IPS DF 4.7 (cell line): ENCODE measurements at regions not wholly inside any gene's neighbourhood (a gene's known extent, or its start where the extent isn't known, plus 50 kb on each side); places are given as distances from the start of the nearest gene placed in this dataset.

Source experiments
- DNase-seq: peaks from one replicate; pipeline ENCODE4 v3.0.0-alpha.2; 2013; ENCODE audit warnings: low spot score; ENCODE audit errors: extremely low read depth

DNA sequence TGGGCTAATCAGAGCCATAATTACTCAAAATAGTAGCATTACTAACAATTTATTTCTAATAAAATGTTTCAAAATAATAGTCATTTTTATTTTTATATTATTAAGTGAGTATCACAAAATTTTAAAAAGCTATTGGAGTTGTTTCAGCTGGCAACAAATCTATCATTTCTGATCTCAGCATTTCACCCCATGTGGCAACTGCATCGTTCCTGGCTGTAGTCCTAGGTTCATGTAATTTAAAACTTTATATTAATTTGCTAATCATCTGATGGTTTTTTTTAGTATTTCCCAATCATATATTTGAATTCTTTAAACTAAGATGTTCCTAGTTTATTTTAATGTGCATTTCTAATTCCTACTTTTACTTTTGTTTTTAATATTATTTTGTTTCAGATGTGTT, 293.0 kb upstream of the AKR1E2 start:
- DNase-seq: no peak

DNA sequence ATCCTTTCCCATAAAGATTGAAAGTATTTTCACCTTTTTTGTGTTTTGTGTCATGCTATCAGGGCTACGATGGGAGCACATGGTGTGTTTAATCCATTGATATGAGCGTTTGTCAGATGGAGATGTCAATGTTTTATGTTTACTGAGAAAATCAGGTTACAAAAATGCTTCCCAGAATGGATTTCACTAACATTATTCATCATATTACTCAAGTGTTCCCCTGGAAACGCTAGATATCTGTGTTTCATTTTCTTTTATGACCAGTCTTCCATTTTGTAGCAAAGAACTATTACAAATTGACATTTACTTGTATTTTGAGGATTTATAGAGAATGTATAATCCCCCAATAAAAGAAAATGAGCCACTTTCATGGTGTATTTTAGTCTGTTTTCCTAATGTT, 293.5 kb upstream of the AKR1E2 start:
- DNase-seq: no peak

DNA sequence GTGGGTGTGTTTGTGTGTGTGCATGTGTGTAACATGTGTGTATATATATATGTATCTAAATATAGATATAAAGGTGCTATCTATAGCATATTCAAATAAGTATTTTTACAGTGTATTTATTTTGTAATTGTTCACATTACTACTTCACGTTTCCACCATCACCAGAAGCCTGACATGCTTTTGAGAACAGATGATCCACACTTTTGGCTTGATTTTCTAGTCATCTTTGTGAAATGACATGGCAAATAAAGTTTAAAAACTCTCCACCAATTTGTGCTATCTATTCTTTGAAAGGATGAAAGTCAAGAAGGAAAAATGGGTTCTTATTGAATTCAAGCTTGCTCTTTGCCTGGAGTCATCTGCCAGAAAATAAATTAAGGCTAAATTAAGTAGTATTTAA, 294.0 kb upstream of the AKR1E2 start:
- DNase-seq: no peak

DNA sequence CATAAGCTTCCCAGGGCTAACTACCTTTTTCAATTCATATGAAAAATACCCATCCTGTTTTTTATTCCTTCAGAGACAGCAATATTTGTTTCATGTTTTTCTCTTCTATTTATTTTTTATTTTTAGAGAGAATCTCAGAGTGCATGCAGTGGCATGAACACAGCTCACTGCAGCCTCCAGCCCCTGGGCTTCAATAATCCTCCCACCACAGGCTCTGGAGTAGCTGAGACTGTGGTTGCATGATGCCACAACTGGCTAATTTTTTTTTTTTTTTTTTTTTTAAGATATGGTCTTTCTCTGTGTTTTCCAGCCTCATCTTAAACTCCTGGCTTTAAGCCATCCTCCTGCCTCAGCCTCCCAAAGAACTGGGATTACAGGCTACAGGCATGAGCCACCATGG, 296.7 kb upstream of the AKR1E2 start:
- no peak for DNase-seq

DNA sequence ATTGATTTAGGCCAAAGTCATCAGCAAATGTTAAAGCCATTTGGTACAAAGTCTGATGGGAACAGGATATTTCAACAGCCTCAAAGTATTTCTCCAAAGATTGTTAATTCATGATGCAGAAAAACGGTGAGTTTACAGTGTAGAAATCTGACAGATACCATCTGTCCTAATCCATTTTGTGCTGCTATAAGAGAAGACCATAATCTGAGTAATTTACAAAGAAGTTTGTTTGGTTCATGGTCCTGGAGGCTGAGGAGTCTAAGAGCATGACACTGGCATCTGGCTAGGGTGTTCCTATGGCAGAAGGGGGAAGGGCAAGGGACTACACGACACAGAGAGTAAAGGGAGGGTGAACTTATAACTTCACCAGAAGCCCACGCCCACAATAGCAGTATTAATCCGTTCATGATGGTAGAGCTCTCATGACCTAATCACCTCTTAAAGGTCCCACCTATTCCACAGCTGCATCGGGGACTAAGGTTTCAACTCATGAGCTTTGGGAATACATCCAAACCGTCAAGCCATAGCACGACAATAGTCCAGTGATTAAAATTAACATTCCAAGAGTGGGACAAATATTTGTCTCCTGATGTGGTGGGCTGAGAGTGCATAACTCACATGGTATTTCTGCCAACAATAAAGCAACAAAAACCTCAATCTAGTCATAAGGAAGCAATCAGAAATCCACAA, 298.6 kb upstream of the AKR1E2 start:
- no peak for DNase-seq

DNA sequence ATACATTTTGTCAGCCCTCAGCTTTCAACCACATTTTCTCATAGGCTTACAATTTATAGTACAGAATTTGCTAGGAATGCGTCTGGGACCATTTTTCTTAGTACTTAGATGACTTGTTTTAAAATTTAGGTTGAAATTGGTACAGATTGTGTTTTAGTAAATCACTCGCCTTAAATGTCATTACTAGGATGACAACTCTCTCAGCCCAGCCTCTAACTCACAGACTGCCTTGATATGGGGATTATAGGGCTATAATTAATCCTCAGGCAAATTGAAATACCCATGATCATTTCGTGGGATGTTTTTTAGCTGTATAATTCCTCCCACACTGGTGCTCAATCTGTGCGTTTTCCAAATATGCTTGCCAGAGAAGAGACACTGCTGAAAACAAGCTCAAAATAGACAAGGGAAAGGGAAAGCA, 299.7 kb upstream of the AKR1E2 start:
- no peak for DNase-seq

DNA sequence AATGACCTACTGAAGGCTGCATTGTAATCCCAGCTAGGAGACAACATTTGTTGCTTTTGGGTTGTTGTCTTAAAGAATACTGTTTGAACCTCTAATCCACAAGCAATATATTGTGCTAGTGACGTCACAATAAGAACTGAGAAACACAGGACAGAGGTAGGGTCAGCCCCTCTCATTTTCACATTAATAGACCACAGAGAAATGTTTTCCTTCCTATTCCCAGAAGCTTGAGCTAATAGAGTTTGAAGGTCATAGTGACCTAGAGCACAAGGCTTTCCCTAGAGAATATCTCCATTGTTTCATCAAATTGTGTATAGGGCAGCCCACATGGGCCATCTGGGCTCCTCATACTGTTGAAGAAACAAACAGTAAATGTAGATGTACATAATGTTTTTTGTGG, 300.9 kb upstream of the AKR1E2 start:
- no peak for DNase-seq

DNA sequence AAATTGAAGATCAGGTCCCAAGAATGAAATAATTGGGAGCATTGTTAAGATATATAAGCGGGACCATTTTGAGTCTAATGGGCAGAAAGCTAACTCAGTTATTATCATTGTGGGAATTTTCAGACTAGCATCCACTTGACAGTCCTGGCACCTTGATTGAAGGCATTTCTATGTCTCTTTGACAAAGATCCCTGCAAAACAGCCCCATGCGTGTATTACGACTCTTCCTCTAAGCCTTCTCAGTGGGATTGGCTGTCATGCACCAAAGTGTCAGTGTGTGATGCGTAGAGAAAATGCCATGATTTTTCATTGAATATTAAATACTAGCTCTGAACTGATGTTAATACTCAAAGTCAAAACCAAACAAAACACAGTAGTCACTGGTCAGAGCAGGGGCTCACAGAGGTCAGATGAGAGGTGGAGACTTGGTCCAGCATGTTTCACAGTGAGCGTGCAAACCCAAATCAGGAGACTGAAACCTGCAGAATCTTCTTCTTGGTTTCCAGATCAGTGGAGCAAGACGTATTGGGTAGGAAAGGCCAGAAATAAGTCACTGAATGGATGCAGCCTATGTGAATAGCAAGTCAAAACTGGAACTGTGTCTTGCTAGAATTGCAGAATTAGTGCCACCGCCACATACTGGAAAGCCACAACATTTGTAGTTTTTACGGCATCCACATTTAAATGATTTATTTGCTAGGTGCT, 303.6 kb upstream of the AKR1E2 start:
- no peak for DNase-seq

DNA sequence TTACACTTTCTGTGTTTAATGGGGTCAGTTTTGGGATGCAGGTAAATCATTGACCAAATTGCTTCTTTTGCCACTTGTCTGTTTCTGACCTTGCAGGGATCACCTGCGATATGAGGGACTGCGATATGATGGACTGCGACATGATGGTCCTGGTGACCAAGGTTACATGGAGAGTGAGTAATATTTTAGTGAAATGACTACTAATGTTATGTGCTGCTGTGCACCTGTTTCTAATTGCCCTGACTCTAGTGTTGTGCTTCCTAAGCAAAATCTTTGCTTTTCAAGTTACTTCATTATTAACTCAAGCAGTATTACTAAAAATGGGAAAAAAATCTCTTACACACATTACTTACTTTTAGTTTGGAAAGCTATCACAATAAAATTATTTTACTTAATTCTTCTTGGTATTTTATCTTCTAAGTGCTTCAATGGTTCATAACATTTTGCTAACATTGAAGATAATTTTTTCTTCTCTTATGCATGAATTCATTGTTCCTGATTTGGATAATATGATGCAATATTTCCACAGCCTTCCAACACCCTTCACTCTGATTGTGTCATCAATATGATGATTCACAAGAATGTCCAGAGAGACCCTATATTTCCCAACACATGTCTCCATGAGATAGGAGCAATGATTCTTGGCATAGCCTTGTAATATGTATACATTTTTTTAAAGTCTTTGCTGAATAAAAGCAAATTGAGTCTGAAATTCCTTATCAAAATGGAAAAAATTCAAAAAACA, 306.2 kb upstream of the AKR1E2 start:
- no peak for DNase-seq

DNA sequence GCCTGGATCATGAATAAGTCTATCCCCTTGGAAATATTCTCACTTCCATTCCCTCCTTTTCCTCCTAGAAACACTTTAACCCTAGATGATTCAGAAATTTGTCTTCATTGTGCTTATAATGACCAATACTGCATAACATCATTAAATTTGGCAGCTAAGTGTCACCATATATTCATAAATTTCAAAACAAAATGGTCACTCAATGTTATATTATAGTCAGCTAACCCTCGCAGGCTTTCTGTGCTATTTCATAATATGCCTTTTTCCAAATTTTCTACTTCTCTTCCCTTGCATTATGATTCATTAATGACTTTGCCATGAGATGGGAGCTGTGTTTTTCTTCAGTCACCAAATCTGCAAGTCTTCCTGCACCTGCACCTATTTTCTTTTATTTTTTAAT, 308.3 kb upstream of the AKR1E2 start:
- DNase-seq: no peak

DNA sequence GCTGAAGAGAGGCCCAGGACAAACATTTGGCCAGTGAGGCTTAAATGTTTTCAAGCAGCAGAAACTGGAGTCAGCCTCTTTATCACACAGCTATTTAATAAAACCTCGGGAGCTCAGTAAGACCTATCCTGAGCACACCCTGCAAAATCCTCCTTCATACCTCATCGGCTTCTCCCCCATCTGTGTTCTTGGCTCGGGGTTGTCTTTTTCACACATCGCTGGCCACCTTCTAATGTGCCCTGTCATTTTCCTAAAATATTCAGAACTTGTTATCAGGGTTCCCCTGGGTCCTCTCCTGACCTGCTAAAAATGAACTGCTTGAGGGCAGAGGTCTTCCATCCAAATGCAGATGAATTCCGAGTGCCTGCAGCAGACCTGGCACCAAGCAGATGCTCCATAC, 310.3 kb upstream of the AKR1E2 start:
- no peak for DNase-seq

DNA sequence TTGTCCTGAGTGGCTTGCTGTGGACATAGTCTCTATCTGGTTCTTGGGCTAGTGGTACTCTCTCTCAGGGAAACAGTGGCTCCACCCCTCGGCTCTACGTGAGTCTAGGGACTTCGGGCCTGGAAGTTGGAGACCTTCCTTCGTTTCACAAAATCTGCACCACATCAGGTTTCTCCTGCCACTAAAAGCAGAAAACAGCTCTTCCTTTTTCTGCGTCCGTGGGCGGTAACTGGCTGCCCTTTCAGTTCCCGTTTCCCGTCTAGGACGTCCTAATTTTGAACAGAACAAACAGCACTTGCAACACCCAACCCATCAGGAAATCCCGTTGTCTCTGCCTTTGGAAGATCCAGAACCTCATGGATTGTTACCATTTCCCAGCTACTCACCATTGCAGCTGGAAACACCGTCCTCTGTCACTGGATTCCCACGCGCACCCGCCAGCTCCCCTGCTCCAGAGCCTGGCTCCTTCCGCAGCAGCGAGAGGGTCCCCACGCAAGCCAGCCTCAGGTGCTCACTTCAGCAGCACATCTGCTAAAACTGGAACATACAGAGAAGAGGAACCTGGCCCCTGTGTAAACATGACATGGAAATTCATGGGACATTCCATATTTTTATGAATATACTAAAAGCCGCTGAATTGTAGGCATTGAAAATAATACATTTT, 311.4 kb upstream of the AKR1E2 start:
- no peak for DNase-seq

DNA sequence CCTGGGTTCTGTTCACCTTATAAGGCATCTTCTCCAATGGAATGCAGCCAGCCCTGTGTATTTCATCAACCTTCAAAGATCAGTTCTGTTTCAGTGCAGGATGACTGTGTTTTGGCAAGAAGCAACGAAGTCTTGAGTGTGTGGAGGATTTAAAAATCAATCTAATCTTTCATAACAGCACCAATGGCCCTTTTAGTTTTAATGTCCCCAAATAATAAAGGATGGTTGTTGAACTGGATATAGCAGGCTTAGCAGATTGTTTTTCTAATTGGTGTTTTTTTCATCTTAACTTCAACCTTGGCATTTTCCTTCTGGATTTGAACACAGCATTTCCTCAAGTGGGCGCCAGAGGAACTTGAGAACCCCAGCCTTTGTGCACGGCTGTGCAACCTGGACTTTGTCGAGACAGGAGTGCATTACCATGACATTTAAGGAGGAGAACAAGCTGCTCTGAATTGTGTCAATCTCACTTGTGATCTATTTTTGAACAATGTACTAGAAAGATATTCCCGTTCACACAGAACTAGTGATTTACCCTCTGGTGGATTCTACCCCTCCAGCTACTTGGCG, 313.3 kb upstream of the AKR1E2 start:
- DNase-seq: no peak

DNA sequence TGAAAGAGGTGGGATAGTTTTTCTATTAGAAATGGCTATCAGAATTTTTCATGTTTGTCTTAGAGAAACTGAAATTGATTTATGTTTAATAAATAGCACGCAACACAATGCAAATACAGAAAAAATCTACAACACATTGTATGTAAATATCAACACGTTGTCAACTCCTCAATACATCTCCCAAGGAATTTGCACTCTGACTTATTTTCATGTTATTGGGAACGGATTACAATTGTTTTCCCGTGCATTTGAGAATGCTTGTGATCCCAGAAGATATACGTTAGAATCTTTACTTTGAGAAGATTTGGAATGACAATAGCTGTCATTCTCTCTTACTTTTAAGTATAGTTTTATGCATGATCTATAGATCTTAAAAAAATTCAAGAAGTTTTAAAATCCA, 313.8 kb upstream of the AKR1E2 start:
- DNase-seq: no peak

DNA sequence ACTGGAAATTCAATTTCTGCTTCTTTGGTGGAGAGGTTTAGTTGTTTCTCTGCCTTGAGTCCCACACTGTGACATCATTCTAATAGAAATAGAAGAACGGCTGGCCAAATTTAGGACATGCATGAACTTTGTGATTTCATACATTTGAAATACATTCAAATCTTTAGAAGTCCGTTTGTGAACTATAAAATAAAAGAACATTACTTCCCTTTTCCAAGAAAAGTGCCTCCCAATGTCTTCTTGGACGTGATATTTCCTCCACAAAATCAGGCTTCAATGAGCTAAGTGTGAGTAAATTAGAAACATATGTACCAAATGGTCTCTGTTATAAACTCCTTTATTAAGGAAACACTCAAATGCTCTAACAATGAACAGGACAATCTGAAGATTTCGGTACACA, 314.5 kb upstream of the AKR1E2 start:
- no peak for DNase-seq

DNA sequence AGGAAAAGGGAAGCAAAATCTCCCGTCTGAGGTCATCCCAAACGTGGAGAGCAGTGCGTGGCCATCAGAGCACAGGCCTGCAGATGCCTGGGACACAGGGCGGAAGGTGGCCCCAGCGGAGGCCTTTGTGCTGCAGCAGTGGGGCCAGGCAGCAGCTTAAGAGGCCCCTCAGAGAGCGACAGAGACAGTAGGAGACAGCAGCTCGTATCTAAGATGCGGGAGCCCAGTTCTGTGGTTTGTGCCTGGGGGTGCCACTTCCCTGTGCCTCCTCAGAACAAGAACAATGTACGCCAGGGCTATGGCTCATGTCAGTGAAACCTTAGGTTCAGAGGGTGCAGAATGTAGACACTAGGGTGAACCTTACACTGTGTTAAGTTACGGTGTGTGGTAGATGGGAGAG, 316.6 kb upstream of the AKR1E2 start:
- no peak for DNase-seq

DNA sequence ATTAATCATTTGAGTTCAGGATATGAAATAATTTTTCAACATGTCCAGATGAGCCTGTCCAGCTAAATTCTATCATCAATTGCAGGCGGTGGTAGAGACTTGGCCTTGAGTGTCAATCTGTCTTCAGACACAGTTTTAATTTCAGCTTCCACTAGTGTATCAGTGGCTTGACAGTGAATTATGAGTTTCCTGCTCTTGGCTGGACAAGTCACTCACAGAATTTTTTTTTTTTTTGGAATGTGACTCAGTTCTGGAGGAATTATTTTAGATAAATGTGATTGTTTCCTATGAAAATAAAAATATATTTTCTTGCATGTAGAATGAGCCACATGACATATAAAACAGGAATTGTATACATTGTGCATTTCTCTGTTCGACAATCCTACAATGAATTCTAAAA, 319.9 kb upstream of the AKR1E2 start:
- DNase-seq: no peak

DNA sequence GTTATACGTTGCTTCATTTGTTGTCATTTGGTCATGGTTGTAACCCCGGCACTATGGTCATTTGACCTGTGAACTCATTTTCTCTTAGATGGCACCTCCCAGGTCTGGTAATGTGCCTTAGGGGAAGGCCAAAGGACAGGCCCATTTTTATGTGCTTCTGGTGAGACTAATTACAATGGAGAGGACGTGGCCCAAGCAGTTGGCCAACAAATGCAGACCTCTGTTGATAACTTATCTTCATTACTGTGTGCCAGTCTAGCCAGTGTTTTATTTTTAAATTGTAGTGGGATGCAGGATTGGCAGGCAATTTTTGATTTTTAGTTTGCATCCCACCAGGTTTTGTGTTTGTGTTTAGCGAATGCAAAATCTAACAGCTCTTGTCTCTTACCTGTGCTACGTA, 321.5 kb upstream of the AKR1E2 start:
- no peak for DNase-seq

DNA sequence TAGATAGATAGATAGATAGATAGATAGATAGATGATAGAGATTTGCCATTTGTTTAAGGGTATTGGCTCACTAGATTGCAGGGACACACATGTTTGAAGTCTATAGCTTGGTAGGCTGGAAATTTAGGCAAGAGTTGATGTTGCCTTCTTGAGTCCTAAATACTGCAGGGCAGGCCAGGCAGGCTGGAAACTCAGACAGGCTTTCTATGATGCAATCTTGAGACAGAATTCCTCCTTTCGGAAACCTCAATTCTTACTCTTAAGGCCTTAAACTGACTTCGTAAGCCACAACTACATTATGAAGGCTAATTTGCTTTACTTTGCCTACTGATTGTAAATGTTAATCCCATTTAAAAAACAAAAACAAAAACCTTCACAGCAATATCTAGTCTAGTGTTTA, 322.9 kb upstream of the AKR1E2 start:
- no peak for DNase-seq

DNA sequence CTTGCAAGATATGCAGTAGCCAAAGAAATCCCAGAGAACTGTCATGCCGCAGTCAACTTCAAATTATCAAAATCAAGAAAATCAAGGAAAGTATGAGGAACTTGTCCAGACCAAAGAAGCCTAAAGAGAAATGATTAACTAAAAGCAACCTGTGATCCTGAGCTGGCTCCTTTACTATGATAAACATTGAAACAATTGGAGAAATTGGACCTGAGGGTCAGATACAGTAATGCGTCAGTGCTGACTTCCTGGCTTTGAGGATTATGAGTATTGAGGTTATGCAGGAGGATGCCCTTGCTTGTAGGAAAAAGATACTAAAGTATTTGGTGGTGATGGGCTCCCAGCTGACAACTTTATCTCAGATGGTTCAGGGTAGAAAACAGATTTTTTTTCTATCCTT, 324.7 kb upstream of the AKR1E2 start:
- DNase-seq: no peak

DNA sequence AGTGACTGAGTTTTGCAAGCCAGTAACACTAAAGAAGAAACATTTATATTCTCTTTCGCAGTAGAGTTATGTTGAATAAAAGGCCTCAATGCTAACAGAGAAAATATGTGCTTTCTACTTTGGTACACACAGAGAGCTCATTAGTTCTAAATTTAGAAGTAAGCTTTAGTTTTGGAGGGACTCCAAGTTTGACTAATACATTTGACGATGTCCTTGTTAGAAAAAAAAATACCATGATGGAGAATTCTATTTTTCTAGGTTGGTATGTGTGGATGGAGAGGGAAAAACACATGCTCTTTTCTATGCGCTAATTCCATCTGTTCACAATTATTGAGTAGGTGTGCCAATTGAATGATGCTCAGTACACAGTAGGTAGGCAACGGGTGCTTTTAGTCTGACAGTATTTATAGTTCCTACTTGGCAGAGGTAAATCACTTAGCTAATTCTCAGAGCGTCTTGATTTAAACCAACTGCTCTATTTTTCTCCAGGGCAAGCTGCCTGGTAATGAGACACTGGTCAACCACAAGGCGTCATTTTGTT, 327.2 kb upstream of the AKR1E2 start:
- no peak for DNase-seq

DNA sequence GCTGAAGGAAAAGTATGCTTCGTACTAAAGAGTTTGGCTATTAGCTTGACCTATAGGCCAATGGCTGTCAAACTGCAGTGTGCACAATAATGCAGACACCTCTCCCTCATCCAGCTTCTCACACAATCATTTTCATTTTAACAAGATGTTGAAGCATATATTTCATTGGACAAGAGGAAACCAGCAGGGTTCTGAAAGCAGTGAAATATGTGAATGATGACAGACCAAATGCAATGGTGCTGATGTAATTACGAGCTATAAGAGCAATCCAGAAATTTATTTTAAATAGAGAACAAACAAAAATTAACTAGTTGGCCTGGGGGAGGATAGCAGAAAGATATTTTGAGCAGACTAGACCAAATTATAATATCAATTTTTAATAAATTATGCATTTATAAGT, 331.5 kb upstream of the AKR1E2 start:
- no peak for DNase-seq
